IMR-90 (cell line): ENCODE measurements at regions not wholly inside any gene's neighbourhood (a gene's known extent, or its start where the extent isn't known, plus 50 kb on each side); places are given as distances from the start of the nearest gene placed in this dataset.

ENCODE experiments used
- ATAC-seq: fragments of 200-7000 bp; cut with Tn5 transposase; 2 replicates; pipeline ENCODE4 v1.9.1; 2020; ENCODE audit warnings: low read depth, mild to moderate bottlenecking, moderate library complexity
- BruUV-seq: library from RNA; stranded (reverse); fragments of 400-500 nt; replicated peaks from 2 replicates; lab custom pipeline; 2021; lab: Mats Ljungman, UMichigan
- CTCF ChIA-PET: fragments of 300-600 bp; formaldehyde crosslinking; extraction: SDS; loops from one replicate; lab custom pipeline; 2021; ENCODE audit warnings: antibody characterized with exemption; lab: Yijun Ruan, JAX
- POLR2A ChIA-PET: fragments of 300-600 bp; sonication (Branson Sonifier 250); formaldehyde crosslinking; loops from one replicate; lab custom pipeline; 2022; ENCODE audit warnings: antibody characterized with exemption; ENCODE audit not compliant: unreplicated experiment; lab: Charles Lee
- DNase-seq: peaks from one replicate; pipeline ENCODE4 v3.0.0; 2013
- H2AFZ ChIP-seq: replicated peaks from 2 replicates; pipeline ENCODE3; 2013; ENCODE audit warnings: low read length, mild to moderate bottlenecking; ENCODE audit not compliant: poor library complexity
- H2AK5ac ChIP-seq: 2 replicates; pipeline ENCODE4 v1.6.1; 2013; ENCODE audit warnings: low read depth, low read length, inconsistent platforms
- H2AK9ac ChIP-seq: replicated peaks from 2 replicates; pipeline ENCODE3; 2013; ENCODE audit warnings: mild to moderate bottlenecking, low read depth, low read length, moderate library complexity; ENCODE audit not compliant: poor library complexity
- H2BK120ac ChIP-seq: 2 replicates; pipeline ENCODE4 v1.6.1; 2013; ENCODE audit warnings: low read depth, low read length, inconsistent platforms
- H2BK15ac ChIP-seq: 3 replicates; pipeline ENCODE4 v1.6.1; 2013; ENCODE audit warnings: low read depth, low read length, inconsistent platforms
- H2BK20ac ChIP-seq: 2 replicates; pipeline ENCODE4 v1.6.1; 2013; ENCODE audit warnings: low read depth, mild to moderate bottlenecking, inconsistent platforms, low read length, moderate library complexity
- H2BK5ac ChIP-seq: 2 replicates; pipeline ENCODE4 v1.6.1; 2013; ENCODE audit warnings: mild to moderate bottlenecking, low read depth, low read length, inconsistent platforms; ENCODE audit not compliant: poor library complexity, severe bottlenecking
- H3K14ac ChIP-seq: replicated peaks from 2 replicates; pipeline ENCODE4 v1.6.1; 2013; ENCODE audit warnings: low read depth, low read length, inconsistent platforms
- H3K18ac ChIP-seq: 2 replicates; pipeline ENCODE4 v1.6.1; 2013; ENCODE audit warnings: low read depth, low read length, control low read depth
- H3K23ac ChIP-seq: 2 replicates; pipeline ENCODE4 v1.6.1; 2013; ENCODE audit warnings: low read depth, low read length, inconsistent platforms
- H3K27ac ChIP-seq: 2 replicates; pipeline ENCODE4 v1.5.1; 2013; ENCODE audit warnings: mild to moderate bottlenecking, control low read depth, low read length; ENCODE audit not compliant: insufficient read depth
- H3K27me3 ChIP-seq: 2 replicates; pipeline ENCODE4 v1.6.1; 2013; ENCODE audit warnings: low read length; ENCODE audit not compliant: control insufficient read depth, insufficient read depth
- H3K36me3 ChIP-seq: 2 replicates; pipeline ENCODE4 v1.6.1; 2013; ENCODE audit warnings: low read length, mixed read lengths; ENCODE audit not compliant: control insufficient read depth, insufficient read depth
- H3K4ac ChIP-seq: 2 replicates; pipeline ENCODE4 v1.6.1; 2013; ENCODE audit warnings: low read depth, low read length, inconsistent platforms
- H3K4me1 ChIP-seq: 2 replicates; pipeline ENCODE4 v1.6.1; 2013; ENCODE audit warnings: low read length, mixed read lengths; ENCODE audit not compliant: control insufficient read depth, insufficient read depth
- H3K4me2 ChIP-seq: 2 replicates; pipeline ENCODE4 v1.6.1; 2013; ENCODE audit warnings: low read depth, mild to moderate bottlenecking, control low read depth, low read length, moderate library complexity
- H3K4me3 ChIP-seq: 2 replicates; pipeline ENCODE4 v1.5.1; 2013; ENCODE audit warnings: low read depth, mild to moderate bottlenecking, control low read depth, low read length, moderate library complexity; ENCODE audit not compliant: insufficient read depth
- H3K56ac ChIP-seq: 2 replicates; pipeline ENCODE4 v1.6.1; 2013; ENCODE audit warnings: low read length, inconsistent platforms; ENCODE audit not compliant: insufficient read depth; ENCODE audit errors: extremely low read depth
- H3K79me1 ChIP-seq, 2 experiments: 2 replicates each; pipeline ENCODE4 v1.6.1; 2013; ENCODE audit warnings: low read length in 2 of 2, inconsistent platforms in 1 of 2, low read depth in 1 of 2
- H3K9ac ChIP-seq: 2 replicates; pipeline ENCODE4 v1.6.1; 2013; ENCODE audit warnings: low read depth, low read length, control low read depth
- H3K9me1 ChIP-seq: 2 replicates; pipeline ENCODE4 v1.6.1; 2013; ENCODE audit warnings: low read length, inconsistent platforms; ENCODE audit not compliant: insufficient read depth
- H3K9me3 ChIP-seq: 2 replicates; pipeline ENCODE4 v1.6.1; 2013; ENCODE audit warnings: low read length; ENCODE audit not compliant: control insufficient read depth, insufficient read depth
- H4K20me1 ChIP-seq: 2 replicates; pipeline ENCODE4 v1.6.1; 2013; ENCODE audit warnings: low read length, inconsistent platforms; ENCODE audit not compliant: insufficient read depth
- H4K5ac ChIP-seq: 2 replicates; pipeline ENCODE4 v1.6.1; 2013; ENCODE audit warnings: mild to moderate bottlenecking, low read depth, low read length, control low read depth
- H4K8ac ChIP-seq, 2 experiments: 2 replicates each; pipeline ENCODE4 v1.6.1; 2013; ENCODE audit warnings: low read depth in 2 of 2, low read length in 2 of 2, control low read depth in 1 of 2, inconsistent platforms in 1 of 2
- H4K91ac ChIP-seq: 2 replicates; pipeline ENCODE4 v1.6.1; 2013; ENCODE audit warnings: low read depth, low read length, inconsistent platforms; ENCODE audit not compliant: insufficient read depth
- CEBPB ChIP-seq: IDR thresholded peaks from 2 replicates; pipeline ENCODE4 v1.6.1; 2012; ENCODE audit warnings: low read depth, low read length, improper control_type of control experiment
- CHD1 ChIP-seq: IDR thresholded peaks from 2 replicates; pipeline ENCODE4 v1.6.1; 2012; ENCODE audit warnings: low read depth, low read length, improper control_type of control experiment
- FOS ChIP-seq: fragments of 150-350 bp; IDR thresholded peaks from 2 replicates; pipeline ENCODE4 v1.6.1; 2016; ENCODE audit warnings: low read depth, low read length
- MAFK ChIP-seq: IDR thresholded peaks from 2 replicates; pipeline ENCODE4 v1.6.1; 2012; ENCODE audit warnings: low read depth, low read length, improper control_type of control experiment
- MXI1 ChIP-seq: IDR thresholded peaks from 2 replicates; pipeline ENCODE4 v1.6.1; 2012; ENCODE audit warnings: low read depth, mild to moderate bottlenecking, low read length, moderate library complexity, borderline replicate concordance
- POLR2A ChIP-seq: IDR thresholded peaks from 2 replicates; pipeline ENCODE4 v1.6.1; 2012; ENCODE audit warnings: mild to moderate bottlenecking, low read depth, low read length
- RAD21 ChIP-seq: IDR thresholded peaks from 2 replicates; pipeline ENCODE4 v1.6.1; 2012; ENCODE audit warnings: low read length, improper control_type of control experiment
- RFX5 ChIP-seq: IDR thresholded peaks from 2 replicates; pipeline ENCODE4 v1.8.0; 2012; ENCODE audit warnings: low read depth, mild to moderate bottlenecking, low read length, moderate library complexity
- SMC3 ChIP-seq: fragments of 150-350 bp; IDR thresholded peaks from 2 replicates; pipeline ENCODE4 v1.6.1; 2016; ENCODE audit warnings: low read depth, mild to moderate bottlenecking, antibody characterized with exemption, low read length, moderate library complexity
- WGBS, 2 experiments: methylation state at CpG; one replicate each; pipeline versions ENCODE4 v1.1.5 to v1.1.7; 2013; ENCODE audit warnings: missing lambda C conversion rate in 2 of 2; ENCODE audit not compliant: insufficient read length in 1 of 2; ENCODE audit errors: extremely low coverage in 2 of 2; 5-methylcytosine and 5-hydroxymethylcytosine counted together
- dilution Hi-C: fragments of 300-500 bp; cut with HindIII; formaldehyde crosslinking; loops from one replicate; pipeline ENCODE4 v1.14.3; 2018; ENCODE audit warnings: low sequenced_read_pairs; ENCODE audit not compliant: unreplicated experiment
- in situ Hi-C: fragments of 300-500 bp; cut with MboI; formaldehyde crosslinking; loops from 3 replicates; pipeline ENCODE4 v1.14.3; 2019; ENCODE audit warnings: low sequenced_read_pairs, inconsistent platforms, mixed read lengths
- intact Hi-C: fragments of 100-400 bp; cut with micrococcal nuclease; formaldehyde crosslinking; loops from 2 replicates; pipeline ENCODE4 v1.10.0; 2022
- TF ChIP-seq, protein P1 (sequence below): fragments of 150-350 bp; IDR thresholded peaks from 2 replicates; pipeline ENCODE4 v1.6.1; 2016; ENCODE audit warnings: low read depth, mild to moderate bottlenecking, low read length, moderate library complexity, borderline replicate concordance
- TF ChIP-seq, protein P2 (sequence below): fragments of 150-350 bp; IDR thresholded peaks from 2 replicates; pipeline ENCODE4 v1.6.1; 2017; ENCODE audit warnings: mild to moderate bottlenecking, antibody characterized with exemption, low read length, low read depth

GRCh38 chr2:146251328-146251727 is 1593.5 kb upstream of the ACVR2A start:
- intact Hi-C loops (no loop called here), dilution Hi-C loops (no loop called here), in situ Hi-C loops (no loop called here)
- ATAC-seq (no peak), DNase-seq (no peak)
- Histone ChIP-seq H3K18ac (no peak overlapping the region), H3K4ac (no peak overlapping the region), H3K14ac (no peak overlapping the region), H2BK120ac (no peak overlapping the region), H3K27ac (no peak overlapping the region), H3K79me1 (no peaks in the 10 kb centered on the region), H3K27me3 (no peaks in the 10 kb centered on the region), H3K36me3 (no peaks in the 10 kb centered on the region), H2BK15ac (no peak overlapping the region), H3K9me3 (no peaks in the 10 kb centered on the region), H4K5ac (no peak overlapping the region), H3K9me1 (peaks cover 3% of the 10 kb centered on the region), H2AK9ac (no peak overlapping the region), H2BK5ac (no peak overlapping the region), H3K23ac (no peak overlapping the region), H4K91ac (no peak overlapping the region), H4K20me1 (no peaks in the 10 kb centered on the region), H4K8ac (no peak overlapping the region), H2BK20ac (no peak overlapping the region), H3K4me1 (peaks cover 2% of the 10 kb centered on the region), H2AFZ (no peak overlapping the region), H2AK5ac (no peak overlapping the region), H3K56ac (no peak overlapping the region), H3K9ac (no peak overlapping the region), H3K4me3 (no peak overlapping the region), H3K4me2 (no peak overlapping the region)
- no CpG with 5 or more reads among the region's 3 CpGs for WGBS, 2 experiments
- no TSS peak for BruUV-seq
- ChIA-PET CTCF (no interaction called here), POLR2A (no interaction called here)
- TF ChIP-seq MXI1 (no peak), RFX5 (no peak), CEBPB (no peak), RAD21 (no peak), FOS (no peak), POLR2A (no peak), CHD1 (no peak), MAFK (no peak), SMC3 (no peak)
- TF ChIP-seq, protein P1, sequence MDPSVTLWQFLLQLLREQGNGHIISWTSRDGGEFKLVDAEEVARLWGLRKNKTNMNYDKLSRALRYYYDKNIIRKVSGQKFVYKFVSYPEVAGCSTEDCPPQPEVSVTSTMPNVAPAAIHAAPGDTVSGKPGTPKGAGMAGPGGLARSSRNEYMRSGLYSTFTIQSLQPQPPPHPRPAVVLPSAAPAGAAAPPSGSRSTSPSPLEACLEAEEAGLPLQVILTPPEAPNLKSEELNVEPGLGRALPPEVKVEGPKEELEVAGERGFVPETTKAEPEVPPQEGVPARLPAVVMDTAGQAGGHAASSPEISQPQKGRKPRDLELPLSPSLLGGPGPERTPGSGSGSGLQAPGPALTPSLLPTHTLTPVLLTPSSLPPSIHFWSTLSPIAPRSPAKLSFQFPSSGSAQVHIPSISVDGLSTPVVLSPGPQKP: no peak
- TF ChIP-seq, protein P2, sequence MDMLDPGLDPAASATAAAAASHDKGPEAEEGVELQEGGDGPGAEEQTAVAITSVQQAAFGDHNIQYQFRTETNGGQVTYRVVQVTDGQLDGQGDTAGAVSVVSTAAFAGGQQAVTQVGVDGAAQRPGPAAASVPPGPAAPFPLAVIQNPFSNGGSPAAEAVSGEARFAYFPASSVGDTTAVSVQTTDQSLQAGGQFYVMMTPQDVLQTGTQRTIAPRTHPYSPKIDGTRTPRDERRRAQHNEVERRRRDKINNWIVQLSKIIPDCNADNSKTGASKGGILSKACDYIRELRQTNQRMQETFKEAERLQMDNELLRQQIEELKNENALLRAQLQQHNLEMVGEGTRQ: no peak
